ENCODE measurements at regions not wholly inside any gene's neighbourhood (a gene's known extent, or its start where the extent isn't known, plus 50 kb on each side); places are given as distances from the start of the nearest gene placed in this dataset.

DNA sequence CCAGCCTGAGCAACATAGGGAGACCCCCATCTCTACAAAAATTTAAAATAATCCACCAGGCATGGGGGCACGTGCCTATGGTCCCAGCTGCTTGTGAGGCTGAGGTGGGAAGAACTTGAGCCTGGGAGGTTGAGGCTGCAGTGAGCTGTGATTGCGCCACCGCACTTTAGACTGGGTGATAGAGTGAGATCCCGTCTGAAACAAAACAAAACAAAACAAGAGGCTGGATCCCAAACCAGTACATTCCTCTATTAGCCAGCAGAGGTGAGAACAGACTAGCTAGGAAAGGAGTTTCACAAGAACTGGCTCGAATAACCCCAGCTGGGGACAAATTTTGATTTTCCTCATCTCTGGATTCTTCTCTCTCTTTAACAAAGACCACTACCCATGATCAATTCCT, 366.7 kb upstream of the ZFHX3 start:
- CTCF ChIA-PET: interaction anchor here (0.7 kb wide), 1 partner anchor 645 kb away, joined by 3 read pairs; no protein-coding TSS in a partner anchor
- DNase-seq (ENCODE audit: extremely low spot score): no peak
- TF ChIP-seq ARNT (IDR thresholded peaks at IDR 0.05): no peak
- POLR2A ChIA-PET: no interaction called here

- TF ChIP-seq FOXA1 (IDR thresholded peaks at IDR 0.05) (no peak), BHLHE40 (IDR thresholded peaks at IDR 0.05; ENCODE audit: borderline replicate concordance) (no peak), SP1 (IDR thresholded peaks at IDR 0.05) (no peak), ELF4 (IDR thresholded peaks at IDR 0.05) (no peak), ZNF384 (IDR thresholded peaks at IDR 0.05) (no peak), NFRKB (IDR thresholded peaks at IDR 0.05) (no peak), TARDBP (IDR thresholded peaks at IDR 0.05) (no peak), FOXM1 (IDR thresholded peaks at IDR 0.05; ENCODE audit: borderline replicate concordance) (no peak), HDGF (IDR thresholded peaks at IDR 0.05; ENCODE audit: borderline replicate concordance) (no peak), L3MBTL2 (conservative IDR thresholded peaks at IDR 0.05) (no peak), ARNT (IDR thresholded peaks at IDR 0.05) (no peak), LEF1 (IDR thresholded peaks at IDR 0.05; ENCODE audit: borderline replicate concordance) (no peak), FOXK2 (IDR thresholded peaks at IDR 0.05) (no peak), PKNOX1 (IDR thresholded peaks at IDR 0.05) (no peak), CTBP1 (IDR thresholded peaks at IDR 0.05; ENCODE audit: borderline replicate concordance) (no peak), SUZ12 (IDR thresholded peaks at IDR 0.05) (no peak)
- no peak for DNase-seq (ENCODE audit: extremely low spot score)
- POLR2A ChIA-PET: no interaction called here
- CTCF ChIA-PET: no interaction called here
Measured at GRCh38 chr16:73413830-73414190, 365.9 kb upstream of the ZFHX3 start.

GRCh38 chr16:73413091-73413829, 365.3 kb upstream of the ZFHX3 start:
- CTCF ChIA-PET: no interaction called here
- TF ChIP-seq NFRKB (IDR thresholded peaks at IDR 0.05) (no peak), LEF1 (IDR thresholded peaks at IDR 0.05; ENCODE audit: borderline replicate concordance) (no peak), L3MBTL2 (conservative IDR thresholded peaks at IDR 0.05) (no peak), SUZ12 (IDR thresholded peaks at IDR 0.05) (no peak), FOXA1 (IDR thresholded peaks at IDR 0.05) (no peak), TARDBP (IDR thresholded peaks at IDR 0.05) (no peak), PKNOX1 (IDR thresholded peaks at IDR 0.05) (no peak), SP1 (IDR thresholded peaks at IDR 0.05) (no peak)
- POLR2A ChIA-PET: no interaction called here
- DNase-seq (ENCODE audit: extremely low spot score): no peak

DNA sequence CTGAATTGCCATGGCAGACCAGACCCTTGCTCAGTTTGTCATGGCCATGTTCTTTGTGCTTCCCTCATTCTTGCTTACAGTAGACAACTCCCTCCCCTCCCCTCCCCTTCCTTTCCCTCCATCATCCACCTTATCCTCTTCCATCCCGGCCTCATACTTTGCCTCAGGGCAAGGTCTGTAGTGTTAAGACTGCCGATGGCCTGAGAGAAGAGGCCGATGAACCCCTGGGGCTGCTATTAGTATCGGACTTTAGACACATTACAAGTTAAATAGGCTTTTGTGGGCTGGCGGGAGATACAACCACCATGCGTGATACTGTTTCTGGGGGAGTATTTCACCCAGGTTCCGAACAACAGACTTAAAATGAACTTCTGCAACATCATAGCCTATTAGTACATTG, 364.5 kb upstream of the ZFHX3 start:
- CTCF ChIA-PET: no interaction called here
- no peak for DNase-seq (ENCODE audit: extremely low spot score)
- POLR2A ChIA-PET: no interaction called here
- TF ChIP-seq NFRKB (IDR thresholded peaks at IDR 0.05) (no peak), SUZ12 (IDR thresholded peaks at IDR 0.05) (no peak), LEF1 (IDR thresholded peaks at IDR 0.05; ENCODE audit: borderline replicate concordance) (no peak), SP1 (IDR thresholded peaks at IDR 0.05) (no peak), PKNOX1 (IDR thresholded peaks at IDR 0.05) (no peak), BHLHE40 (IDR thresholded peaks at IDR 0.05; ENCODE audit: borderline replicate concordance) (no peak), CTBP1 (IDR thresholded peaks at IDR 0.05; ENCODE audit: borderline replicate concordance) (no peak), ELF4 (IDR thresholded peaks at IDR 0.05) (no peak), FOXM1 (IDR thresholded peaks at IDR 0.05; ENCODE audit: borderline replicate concordance) (no peak), L3MBTL2 (conservative IDR thresholded peaks at IDR 0.05) (no peak), FOXA1 (IDR thresholded peaks at IDR 0.05) (no peak), FOXK2 (IDR thresholded peaks at IDR 0.05) (no peak), TARDBP (IDR thresholded peaks at IDR 0.05) (no peak), ARNT (IDR thresholded peaks at IDR 0.05) (no peak), ZNF384 (IDR thresholded peaks at IDR 0.05) (no peak), HDGF (IDR thresholded peaks at IDR 0.05; ENCODE audit: borderline replicate concordance) (no peak)

- TF ChIP-seq BHLHE40 (IDR thresholded peaks at IDR 0.05; ENCODE audit: borderline replicate concordance): no peak
- TF ChIP-seq ARNT (IDR thresholded peaks at IDR 0.05): no peak
- TF ChIP-seq FOXM1 (IDR thresholded peaks at IDR 0.05; ENCODE audit: borderline replicate concordance): no peak
- no peak for TF ChIP-seq L3MBTL2 (conservative IDR thresholded peaks at IDR 0.05)
- no peak for TF ChIP-seq LEF1 (IDR thresholded peaks at IDR 0.05; ENCODE audit: borderline replicate concordance)
- no peak for TF ChIP-seq NFRKB (IDR thresholded peaks at IDR 0.05)
- TF ChIP-seq ELF4 (IDR thresholded peaks at IDR 0.05): no peak
- CTCF ChIA-PET: no interaction called here
- no peak for DNase-seq (ENCODE audit: extremely low spot score)
- POLR2A ChIA-PET: no interaction called here
Measured at GRCh38 chr16:73408716-73409115, 360.8 kb upstream of the ZFHX3 start.

DNA sequence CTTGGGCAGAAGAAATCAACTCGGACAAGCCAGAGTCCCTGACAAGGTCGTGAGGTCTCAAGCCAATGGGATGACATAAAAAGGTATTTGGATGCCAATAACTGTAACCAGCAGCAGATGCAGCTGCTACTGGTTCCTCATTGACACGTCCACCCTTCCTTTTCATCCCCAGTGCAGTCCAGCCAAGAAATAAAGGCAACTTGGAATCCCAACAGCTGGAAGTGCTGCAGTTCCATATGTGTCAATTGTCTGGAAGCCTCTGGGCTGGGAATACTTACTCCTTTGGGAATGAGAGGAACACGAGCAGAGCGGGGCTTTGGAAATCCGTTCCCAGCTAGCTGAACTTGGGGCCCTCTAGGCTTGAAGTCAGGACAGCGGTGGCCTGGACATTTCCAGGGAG, 360.4 kb upstream of the ZFHX3 start:
- ChIA-PET POLR2A (no interaction called here), CTCF (no interaction called here)
- no peak for DNase-seq (ENCODE audit: extremely low spot score)
- no peak for TF ChIP-seq NFRKB (IDR thresholded peaks at IDR 0.05)
- no peak for TF ChIP-seq L3MBTL2 (conservative IDR thresholded peaks at IDR 0.05)
- TF ChIP-seq FOXM1 (IDR thresholded peaks at IDR 0.05; ENCODE audit: borderline replicate concordance): no peak
- TF ChIP-seq CTBP1 (IDR thresholded peaks at IDR 0.05; ENCODE audit: borderline replicate concordance): no peak
- no peak for TF ChIP-seq SP1 (IDR thresholded peaks at IDR 0.05)
- TF ChIP-seq LEF1 (IDR thresholded peaks at IDR 0.05; ENCODE audit: borderline replicate concordance): no peak
- no peak for TF ChIP-seq SUZ12 (IDR thresholded peaks at IDR 0.05)
- TF ChIP-seq ELF4 (IDR thresholded peaks at IDR 0.05): no peak
- no peak for TF ChIP-seq BHLHE40 (IDR thresholded peaks at IDR 0.05; ENCODE audit: borderline replicate concordance)
- TF ChIP-seq ARNT (IDR thresholded peaks at IDR 0.05): no peak
- TF ChIP-seq HDGF (IDR thresholded peaks at IDR 0.05; ENCODE audit: borderline replicate concordance): no peak
- TF ChIP-seq PKNOX1 (IDR thresholded peaks at IDR 0.05): no peak
- TF ChIP-seq FOXA1 (IDR thresholded peaks at IDR 0.05): no peak
- TF ChIP-seq TARDBP (IDR thresholded peaks at IDR 0.05): no peak
- no peak for TF ChIP-seq ZNF384 (IDR thresholded peaks at IDR 0.05)

All from HEK293T (cell line).